Aorta (tissue), 5 donors: ENCODE measurements at regions not wholly inside any gene's neighbourhood (a gene's known extent, or its start where the extent isn't known, plus 50 kb on each side); places are given as distances from the start of the nearest gene placed in this dataset.
"Not testable (repeated sequence)": the region's sequence is repeated elsewhere in the genome, so short reads cannot be mapped to it uniquely, and the experiment has no call there.

Source experiments
- ATAC-seq: fragments of 200-7000 bp; cut with Tn5 transposase; one replicate; pipeline ENCODE4 v1.9.1; 2022; ENCODE audit warnings: moderate library complexity; ENCODE audit not compliant: low FRiP score
- DNase-seq, 2 donors: peaks; one replicate each; pipeline ENCODE4 v3.0.0-alpha.2; 2020
- H3K27ac ChIP-seq, 2 donors: one replicate each; pipeline ENCODE4 v1.5.1; 2013; ENCODE audit warnings: low read length in 2 of 2, mild to moderate bottlenecking in 2 of 2, moderate library complexity in 2 of 2, control low read depth in 1 of 2, inconsistent platforms in 1 of 2, low read depth in 1 of 2
- H3K27me3 ChIP-seq, 2 donors: one replicate each; pipeline ENCODE4 v1.6.1; 2013; ENCODE audit warnings: control low read depth in 1 of 2, low read length in 1 of 2, mild to moderate bottlenecking in 1 of 2, moderate library complexity in 1 of 2; ENCODE audit not compliant: insufficient read depth in 2 of 2, control insufficient read depth in 1 of 2
- H3K36me3 ChIP-seq, 2 donors: one replicate each; pipeline ENCODE4 v1.6.1; 2013; ENCODE audit warnings: control low read depth in 1 of 2, low read length in 1 of 2, mild to moderate bottlenecking in 1 of 2; ENCODE audit not compliant: insufficient read depth in 2 of 2, control insufficient read depth in 1 of 2
- H3K4me1 ChIP-seq, 2 donors: one replicate each; pipeline ENCODE4 v1.6.1; 2013; ENCODE audit warnings: low read length in 2 of 2, control low read depth in 1 of 2, mild to moderate bottlenecking in 1 of 2, moderate library complexity in 1 of 2; ENCODE audit not compliant: insufficient read depth in 2 of 2, control insufficient read depth in 1 of 2
- H3K4me3 ChIP-seq, 2 donors: one replicate each; pipeline ENCODE4 v1.5.1; 2013; ENCODE audit warnings: low read length in 2 of 2, control low read depth in 1 of 2, mild to moderate bottlenecking in 1 of 2
- H3K9me3 ChIP-seq: one replicate; pipeline ENCODE4 v1.6.1; 2013; ENCODE audit warnings: mild to moderate bottlenecking, low read length; ENCODE audit not compliant: control insufficient read depth
- whole genome bisulfite sequencing, 2 donors: extraction: QIAGEN DNeasy Blood & Tissue Kit; methylation state at CpG; one replicate each; pipeline ENCODE4 v1.1.7; 2013; 5-methylcytosine and 5-hydroxymethylcytosine counted together
- intact Hi-C, 2 donors: fragments of 100-400 bp; cut with DNase I; formaldehyde crosslinking; loops; one replicate each; pipeline versions ENCODE4 v1.14.2 to v1.15.0; 2022
- donor health status: healthy with polysubstance abuse.
- donor health status: Bipolar disorder and iron deficiency.
- donor health status: DM: no; HTN: no; CAD: no.
- donor health status: DM: no; HTN: no; CAD: no.
- donor health status: DM: yes; HTN: yes; CAD: no.

DNA sequence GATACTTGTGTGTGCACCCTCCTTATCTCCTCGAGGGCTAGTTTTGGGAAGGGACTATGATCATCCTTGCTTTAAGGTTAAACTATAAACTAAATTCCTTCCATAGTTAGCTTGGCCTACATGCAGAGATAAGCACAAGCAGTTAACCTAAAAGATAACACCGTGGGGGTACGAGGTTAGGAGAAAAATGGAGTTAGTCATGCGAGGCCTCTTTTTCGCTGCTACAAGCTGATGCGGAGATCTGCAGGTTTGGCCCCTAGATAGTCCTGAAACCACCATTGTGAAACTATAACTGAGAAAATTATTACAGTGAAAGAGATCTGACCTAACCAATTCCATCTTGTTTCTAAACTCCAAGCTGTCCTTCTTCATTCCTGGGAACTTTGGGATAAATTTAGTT, 113.7 kb upstream of the ZKSCAN2 start:
- intact Hi-C loops, result no loop called here
- WGBS, 2 donors, result 65 to 69% methylated on average over 6 of the region's 6 CpGs
- Histone ChIP-seq H3K4me3 (no peak overlapping the region), H3K36me3 (no peaks in the 10 kb centered on the region), H3K27ac (no peak overlapping the region), H3K9me3 (no peaks in the 10 kb centered on the region), H3K4me1 (no peaks in the 10 kb centered on the region), H3K27me3 (no peaks in the 10 kb centered on the region)
- ATAC-seq (no peak), DNase-seq (no peak)

DNA sequence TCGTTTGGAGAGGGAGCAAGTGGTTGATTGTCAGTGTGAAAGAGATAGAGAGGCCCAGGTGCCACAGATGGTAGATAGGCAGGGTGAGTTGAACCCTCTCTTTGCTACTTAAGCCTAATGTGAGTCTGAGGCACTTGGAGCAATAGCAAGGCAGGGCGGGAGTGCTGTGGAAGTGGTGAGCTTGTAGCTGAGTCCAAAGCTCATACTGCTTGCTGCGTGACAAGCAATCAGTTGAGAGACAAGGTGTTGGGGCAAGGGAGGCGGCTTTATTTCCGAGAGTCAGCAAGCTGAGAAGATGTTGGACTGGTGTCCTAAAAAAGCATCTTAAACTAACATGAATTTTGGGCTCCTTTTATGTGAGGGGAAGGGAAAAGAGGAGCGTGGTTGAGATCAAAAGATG, 112.9 kb upstream of the ZKSCAN2 start:
- WGBS, 2 donors, result 73 to 74% methylated on average over 6 of the region's 6 CpGs
- H3K4me1 ChIP-seq, result no peaks in the 10 kb centered on the region
- H3K27me3 ChIP-seq, result no peaks in the 10 kb centered on the region
- no peaks in the 10 kb centered on the region for H3K9me3 ChIP-seq
- no peak overlapping the region for H3K27ac ChIP-seq
- no peaks in the 10 kb centered on the region for H3K36me3 ChIP-seq
- ATAC-seq, result no peak
- intact Hi-C loops, result no loop called here
- DNase-seq, result no peak
- no peak overlapping the region for H3K4me3 ChIP-seq

DNA sequence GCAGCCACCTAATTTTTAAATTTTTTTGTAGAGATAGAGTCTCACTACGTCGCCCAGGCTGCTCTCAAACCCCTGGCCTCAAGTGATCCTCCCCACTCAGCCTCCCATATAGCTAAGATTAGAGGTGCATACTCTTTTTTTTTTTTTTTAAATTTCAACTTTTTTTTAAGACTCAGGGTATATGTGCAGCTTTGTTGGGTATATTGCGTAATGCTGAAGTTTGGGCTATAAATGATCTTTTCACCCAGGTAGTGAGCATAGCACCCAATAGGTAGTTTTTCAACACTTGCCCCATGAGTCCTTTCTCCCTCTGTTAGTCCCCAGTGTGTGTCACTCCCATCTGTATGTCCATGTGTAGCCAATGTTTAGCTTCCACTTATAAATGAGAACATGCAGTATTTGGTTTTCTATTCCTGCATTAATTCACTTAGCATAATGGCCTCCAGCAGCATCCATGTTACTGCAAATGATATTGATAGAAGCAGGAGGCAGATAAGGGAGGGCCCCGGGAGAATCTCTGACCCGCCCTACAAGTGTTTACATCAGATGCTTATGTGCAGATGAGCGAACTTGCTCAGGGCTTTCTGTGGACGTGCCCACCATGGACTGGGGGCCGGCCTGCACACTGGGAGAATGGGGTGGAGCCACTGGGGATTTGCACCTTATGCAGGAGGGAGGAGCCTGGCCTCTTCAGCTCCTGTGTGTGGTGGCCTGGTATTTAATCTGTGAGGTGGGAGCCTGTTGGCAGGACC, 110.3 kb upstream of the ZKSCAN2 start:
- intact Hi-C loops, result no loop called here
- no peaks in the 10 kb centered on the region for H3K4me1 ChIP-seq
- peaks cover 5% of the 10 kb centered on the region for H3K9me3 ChIP-seq
- H3K27me3 ChIP-seq, result no peaks in the 10 kb centered on the region
- H3K4me3 ChIP-seq, result no peak overlapping the region
- ATAC-seq (no peak), DNase-seq (no peak)
- WGBS, 2 donors, result 91 to 93% methylated on average over 8 of the region's 8 CpGs
- no peak overlapping the region for H3K27ac ChIP-seq
- H3K36me3 ChIP-seq, result no peaks in the 10 kb centered on the region

DNA sequence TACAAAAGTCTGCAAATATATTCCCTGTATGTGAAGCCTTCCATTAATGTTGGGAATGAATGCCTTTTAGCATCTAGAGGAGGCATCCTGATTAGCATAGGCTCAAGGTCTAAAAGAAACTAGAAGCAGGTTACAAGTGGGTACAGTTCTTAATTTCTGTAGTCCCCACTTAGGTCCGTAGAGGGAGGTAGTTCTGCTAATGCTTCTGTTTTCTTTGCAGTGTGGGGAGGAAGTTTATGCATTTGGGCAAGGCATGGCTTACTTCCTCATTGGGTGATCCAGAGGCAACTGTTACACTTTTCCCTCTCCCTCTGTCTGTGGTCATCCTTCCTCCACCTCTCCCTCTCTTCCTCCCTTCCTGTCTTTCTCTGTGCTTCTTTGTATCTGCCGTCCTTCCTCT, 108.4 kb upstream of the ZKSCAN2 start:
- ATAC-seq (no peak), DNase-seq (no peak)
- Histone ChIP-seq H3K4me3 (no peak overlapping the region), H3K4me1 (no peaks in the 10 kb centered on the region), H3K27ac (no peak overlapping the region), H3K9me3 (peaks cover 5% of the 10 kb centered on the region), H3K27me3 (no peaks in the 10 kb centered on the region), H3K36me3 (no peaks in the 10 kb centered on the region)
- intact Hi-C loops, result no loop called here
- WGBS, 2 donors, result 41 to 45% methylated on average over 2 of the region's 2 CpGs

DNA sequence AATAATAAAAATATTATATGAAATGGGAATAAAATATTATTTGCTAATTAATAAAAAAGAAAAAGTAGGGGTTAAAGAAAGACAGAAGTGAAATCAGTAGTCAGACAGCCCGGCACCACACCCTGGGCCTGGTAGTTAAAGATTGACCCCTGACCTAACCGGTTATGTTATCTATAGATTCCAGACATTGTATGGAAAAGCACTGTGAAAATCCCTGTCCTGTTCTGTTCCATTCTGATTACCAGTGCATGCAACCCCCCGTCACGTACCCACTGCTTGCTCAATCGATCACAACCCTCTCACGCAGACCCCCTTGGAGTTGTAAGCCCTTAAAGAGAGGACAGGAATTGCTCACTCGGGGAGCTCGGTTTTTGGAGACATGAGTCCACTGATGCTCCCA, 101.9 kb upstream of the ZKSCAN2 start:
- H3K4me3 ChIP-seq, H3K4me1 ChIP-seq, H3K36me3 ChIP-seq, H3K27me3 ChIP-seq, H3K9me3 ChIP-seq, H3K27ac ChIP-seq, DNase-seq, ATAC-seq, intact Hi-C loops: not testable (repeated sequence)
- 73 to 83% methylated on average over 8 of the region's 8 CpGs for WGBS, 2 donors

DNA sequence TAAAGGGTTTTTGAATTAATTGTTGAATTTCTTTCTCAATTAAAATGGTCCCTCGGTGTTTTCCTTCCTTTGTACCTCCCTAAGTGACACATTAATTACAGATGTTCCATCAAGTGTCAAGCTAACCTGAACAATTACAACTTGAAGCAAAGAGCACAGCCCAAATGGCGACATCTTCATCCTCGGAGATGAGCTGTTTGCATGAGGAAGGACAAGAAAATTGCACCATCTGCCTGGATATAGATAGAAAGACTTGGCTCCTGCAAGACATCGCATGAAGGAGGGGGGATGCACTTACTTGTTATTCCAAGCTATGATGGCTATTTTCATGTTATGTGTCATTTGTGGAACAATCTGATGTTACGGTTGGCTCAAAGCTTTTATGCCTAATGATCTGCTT, 86.4 kb upstream of the ZKSCAN2 start:
- intact Hi-C loops, result no loop called here
- Histone ChIP-seq H3K9me3 (peaks cover 1% of the 10 kb centered on the region), H3K4me3 (no peak overlapping the region), H3K36me3 (no peaks in the 10 kb centered on the region), H3K4me1 (no peaks in the 10 kb centered on the region), H3K27ac (no peak overlapping the region), H3K27me3 (no peaks in the 10 kb centered on the region)
- ATAC-seq (no peak), DNase-seq (no peak)
- 70 to 82% methylated on average over 5 of the region's 5 CpGs for WGBS, 2 donors

DNA sequence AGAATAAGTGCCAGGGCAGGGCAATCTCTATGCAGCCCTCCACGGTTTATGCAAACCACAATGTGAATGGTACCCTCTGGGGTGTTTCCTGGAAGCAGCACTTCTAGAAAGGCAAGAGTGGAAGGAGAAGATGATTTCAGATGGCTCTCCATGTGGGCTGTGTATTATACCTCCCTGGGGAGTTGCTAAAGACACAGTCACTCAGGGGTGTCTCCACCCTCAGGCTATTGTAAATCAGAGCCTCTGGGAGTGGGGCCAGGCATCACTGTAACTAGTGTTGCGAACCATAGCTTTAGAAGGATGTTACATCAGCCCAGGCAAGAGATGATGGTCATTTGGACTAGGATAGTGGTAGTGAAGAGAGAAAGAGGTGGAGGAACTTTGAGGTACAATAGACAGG, 83.3 kb upstream of the ZKSCAN2 start:
- intact Hi-C loops, result no loop called here

DNA sequence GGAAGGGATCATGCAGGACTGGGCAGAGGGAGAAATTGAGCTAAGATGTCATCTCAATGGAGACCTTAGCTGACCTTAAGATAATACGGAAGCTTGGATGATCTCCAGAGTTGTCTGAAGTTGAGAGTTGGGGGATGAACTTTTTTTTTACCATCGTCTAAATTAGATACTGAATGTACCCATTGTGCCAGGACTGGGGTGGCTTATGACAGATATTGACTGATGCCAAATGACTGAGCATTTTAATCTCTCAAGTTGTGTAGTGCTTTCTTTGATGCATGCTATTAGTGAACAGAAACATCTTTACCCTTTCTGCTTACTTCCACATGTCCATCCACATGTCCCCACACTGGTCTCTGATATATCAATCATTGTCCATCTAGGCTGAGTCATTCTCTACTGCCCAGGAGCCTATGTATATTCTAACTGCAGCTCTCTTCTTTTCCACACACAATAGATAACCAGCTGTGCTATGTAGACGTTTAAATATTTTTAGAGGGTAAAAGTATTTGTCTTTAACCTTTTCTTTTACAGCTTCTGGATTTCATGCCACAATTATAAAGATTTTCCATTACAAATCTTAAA, 60.2 kb upstream of the ZKSCAN2 start:
- no peak overlapping the region for H3K4me3 ChIP-seq
- no peak for ATAC-seq
- no peak for DNase-seq
- H3K36me3 ChIP-seq, result no peaks in the 10 kb centered on the region
- H3K4me1 ChIP-seq, result no peaks in the 10 kb centered on the region
- WGBS, 2 donors, result 55 to 60% methylated on average over 3 of the region's 3 CpGs
- peaks cover 3% of the 10 kb centered on the region for H3K9me3 ChIP-seq
- intact Hi-C loops, result no loop called here
- H3K27ac ChIP-seq, result no peak overlapping the region
- H3K27me3 ChIP-seq, result no peaks in the 10 kb centered on the region

More for the DNA sequence above, 83.3 kb upstream of the ZKSCAN2 start:
- 67 to 70% methylated on average over 2 of the region's 2 CpGs for WGBS, 2 donors
- Histone ChIP-seq H3K9me3 (peaks cover 1% of the 10 kb centered on the region), H3K27me3 (no peaks in the 10 kb centered on the region), H3K36me3 (no peaks in the 10 kb centered on the region), H3K4me3 (no peak overlapping the region), H3K27ac (no peak overlapping the region), H3K4me1 (no peaks in the 10 kb centered on the region)
- DNase-seq (no peak), ATAC-seq (no peak)

DNA sequence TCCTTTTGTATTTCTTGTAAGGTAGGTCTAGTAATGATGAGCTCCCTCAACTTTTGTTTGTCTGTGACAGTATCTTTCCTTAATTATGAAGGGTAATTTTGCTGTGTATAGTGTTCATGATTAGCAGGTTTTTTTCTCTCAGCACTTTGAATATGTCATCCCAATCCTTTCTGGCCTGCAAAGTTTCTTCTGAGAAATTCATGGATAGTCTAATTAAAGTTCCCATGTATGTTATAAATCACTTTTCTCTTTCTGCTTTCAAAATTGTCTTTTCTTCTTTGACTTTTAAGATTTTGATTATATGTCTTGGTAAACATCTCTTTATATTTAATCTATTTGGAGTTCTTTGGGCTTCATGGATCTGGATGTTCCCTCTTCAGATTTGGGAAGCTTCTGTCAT, 54.3 kb upstream of the ZKSCAN2 start:
- Histone ChIP-seq H3K4me1 (no peaks in the 10 kb centered on the region), H3K27me3 (no peaks in the 10 kb centered on the region), H3K27ac (no peak overlapping the region), H3K36me3 (no peaks in the 10 kb centered on the region), H3K9me3 (peaks cover 4% of the 10 kb centered on the region), H3K4me3 (no peak overlapping the region)
- intact Hi-C loops, result no loop called here
- no peak for DNase-seq
- no peak for ATAC-seq
